H1 (cell line): ENCODE measurements at regions not wholly inside any gene's neighbourhood (a gene's known extent, or its start where the extent isn't known, plus 50 kb on each side); places are given as distances from the start of the nearest gene placed in this dataset.

ENCODE experiments used
- CTCF ChIA-PET: fragments of 300-600 bp; sonication (Branson Sonifier 250); formaldehyde crosslinking; loops from one replicate; lab custom pipeline; 2021; ENCODE audit not compliant: partially characterized antibody; lab: Charles Lee
- POLR2A ChIA-PET: fragments of 300-600 bp; sonication (Branson Sonifier 250); formaldehyde crosslinking; loops from one replicate; lab custom pipeline; 2021; ENCODE audit warnings: inconsistent platforms; ENCODE audit not compliant: partially characterized antibody; lab: Charles Lee
- DNase-seq, 2 experiments: peaks; one replicate each; pipeline versions ENCODE4 v3.0.0 to v3.0.0-alpha.2; 2010 to 2022; ENCODE audit warnings: low spot score in 2 of 2, low read depth in 1 of 2, mixed read lengths in 1 of 2
- FAIRE-seq: peaks from 2 replicates; lab custom pipeline; 2011; peaks lifted over from hg19 to GRCh38; lab: Jason Lieb, UNC
- H2AFZ ChIP-seq: 2 replicates; pipeline ENCODE4 v1.8.1; 2012; ENCODE audit warnings: low read length, inconsistent platforms
- H2AK5ac ChIP-seq: 2 replicates; pipeline ENCODE4 v1.6.1; 2013; ENCODE audit warnings: low read depth, low read length
- H2BK120ac ChIP-seq: replicated peaks from 2 replicates; pipeline ENCODE3; 2013; ENCODE audit warnings: low read depth, low read length, inconsistent platforms
- H2BK12ac ChIP-seq: 2 replicates; pipeline ENCODE4 v1.6.1; 2013; ENCODE audit warnings: low read depth, low read length
- H2BK15ac ChIP-seq: 2 replicates; pipeline ENCODE4 v1.6.1; 2013; ENCODE audit warnings: low read length
- H2BK20ac ChIP-seq: 2 replicates; pipeline ENCODE4 v1.6.1; 2013; ENCODE audit warnings: low read length
- H2BK5ac ChIP-seq: 2 replicates; pipeline ENCODE4 v1.6.1; 2013; ENCODE audit warnings: low read depth, low read length
- H3K14ac ChIP-seq: 2 replicates; pipeline ENCODE4 v1.6.1; 2013; ENCODE audit warnings: inconsistent platforms; ENCODE audit not compliant: insufficient read length
- H3K18ac ChIP-seq: 2 replicates; pipeline ENCODE4 v1.6.1; 2013; ENCODE audit warnings: low read length; ENCODE audit errors: extremely low read depth
- H3K23ac ChIP-seq: 2 replicates; pipeline ENCODE4 v1.6.1; 2013; ENCODE audit warnings: inconsistent platforms; ENCODE audit not compliant: insufficient read length
- H3K23me2 ChIP-seq: 2 replicates; pipeline ENCODE4 v1.6.1; 2013; ENCODE audit warnings: low read depth, low read length
- H3K27ac ChIP-seq: 2 replicates; pipeline ENCODE4 v1.6.1; 2011; ENCODE audit warnings: low read depth, low read length, inconsistent platforms
- H3K27me3 ChIP-seq, 4 experiments: replicated peaks in 1 of 4; 1 replicate in 1 of 4; 2 replicates in 3 of 4; pipeline versions ENCODE4 v1.6.1 to v1.8.1; 2011 to 2013; ENCODE audit warnings: low read length in 3 of 4, mild to moderate bottlenecking in 3 of 4, inconsistent platforms in 2 of 4, mixed read lengths in 2 of 4, moderate library complexity in 1 of 4; ENCODE audit not compliant: control insufficient read depth in 3 of 4, insufficient read depth in 3 of 4; ENCODE audit errors: extremely low read depth in 1 of 4
- H3K36me3 ChIP-seq, 4 experiments: 2 replicates each; pipeline versions ENCODE4 v1.6.1 to v1.8.1; 2011 to 2013; ENCODE audit warnings: mild to moderate bottlenecking in 4 of 4, low read length in 3 of 4, moderate library complexity in 2 of 4, control low read depth in 1 of 4, inconsistent platforms in 1 of 4; ENCODE audit not compliant: insufficient read depth in 4 of 4, control insufficient read depth in 2 of 4
- H3K4ac ChIP-seq: replicated peaks from 2 replicates; pipeline ENCODE3; 2013; ENCODE audit warnings: low read length, low read depth, mixed read lengths, inconsistent platforms; ENCODE audit not compliant: insufficient read length
- H3K4me1 ChIP-seq, 4 experiments: replicated peaks in 1 of 4; 1 replicate in 1 of 4; 2 replicates in 3 of 4; pipeline versions ENCODE4 v1.6.1 to v1.8.1; 2011 to 2013; ENCODE audit warnings: low read length in 3 of 4, inconsistent platforms in 2 of 4, mixed read lengths in 1 of 4; ENCODE audit not compliant: insufficient read depth in 4 of 4, control insufficient read depth in 3 of 4
- H3K4me2 ChIP-seq, 2 experiments: 2 replicates each; pipeline versions ENCODE4 v1.6.1 to v1.8.1; 2011 to 2013; ENCODE audit warnings: low read depth in 2 of 2, low read length in 2 of 2, control low read depth in 1 of 2, inconsistent platforms in 1 of 2, mild to moderate bottlenecking in 1 of 2; ENCODE audit not compliant: insufficient read depth in 1 of 2
- H3K4me3 ChIP-seq, 4 experiments: fragments of 200-600, 300-600 bp in 1 of 4; sonication (generic), shearing (Covaris generic), sonication (Bioruptor Twin) in 1 of 4; 2 replicates each; pipeline versions ENCODE4 v1.5.1 to v1.8.1; 2011 to 2016; ENCODE audit warnings: low read length in 4 of 4, low read depth in 3 of 4, control low read depth in 2 of 4, inconsistent platforms in 2 of 4, mild to moderate bottlenecking in 2 of 4, mixed read lengths in 1 of 4, moderate library complexity in 1 of 4; ENCODE audit not compliant: insufficient read depth in 2 of 4; ENCODE audit errors: extremely low read depth in 1 of 4
- H3K56ac ChIP-seq: replicated peaks from 2 replicates; pipeline ENCODE3; 2013; ENCODE audit warnings: low read depth, mild to moderate bottlenecking, mixed read lengths, low read length, inconsistent platforms; ENCODE audit not compliant: insufficient read length
- H3K79me1 ChIP-seq: 2 replicates; pipeline ENCODE4 v1.6.1; 2013; ENCODE audit warnings: low read depth, low read length, control low read depth
- H3K79me2 ChIP-seq, 2 experiments: 2 replicates each; pipeline versions ENCODE4 v1.6.1 to v1.8.1; 2012 to 2013; ENCODE audit warnings: low read length in 2 of 2, mild to moderate bottlenecking in 2 of 2, inconsistent platforms in 1 of 2; ENCODE audit not compliant: insufficient read depth in 2 of 2, control insufficient read depth in 1 of 2
- H3K9ac ChIP-seq, 4 experiments: replicated peaks in 1 of 4; 1 replicate in 1 of 4; 2 replicates in 3 of 4; pipeline versions ENCODE4 v1.6.1 to v1.8.1; 2011 to 2013; ENCODE audit warnings: low read depth in 3 of 4, low read length in 3 of 4, control low read depth in 2 of 4, mild to moderate bottlenecking in 2 of 4, moderate library complexity in 2 of 4, inconsistent platforms in 1 of 4; ENCODE audit errors: extremely low read depth in 1 of 4
- H3K9me3 ChIP-seq, 2 experiments: 2 replicates each; pipeline versions ENCODE4 v1.6.1 to v1.8.1; 2012 to 2013; ENCODE audit warnings: mild to moderate bottlenecking in 2 of 2, moderate library complexity in 2 of 2, control low read depth in 1 of 2, inconsistent platforms in 1 of 2, low read depth in 1 of 2, low read length in 1 of 2, mixed read lengths in 1 of 2; ENCODE audit not compliant: insufficient read depth in 2 of 2
- H4K20me1 ChIP-seq, 2 experiments: replicated peaks in 1 of 2; 2 replicates each; pipeline versions ENCODE3 to v1.8.1; 2011 to 2013; ENCODE audit warnings: inconsistent platforms in 2 of 2, low read length in 2 of 2, mild to moderate bottlenecking in 1 of 2; ENCODE audit not compliant: insufficient read depth in 2 of 2, control insufficient read depth in 1 of 2
- H4K5ac ChIP-seq: 2 replicates; pipeline ENCODE4 v1.6.1; 2013; ENCODE audit warnings: low read length, low read depth, mixed read lengths, inconsistent platforms; ENCODE audit not compliant: insufficient read length
- H4K8ac ChIP-seq: 2 replicates; pipeline ENCODE4 v1.8.0; 2013; ENCODE audit warnings: mild to moderate bottlenecking, moderate library complexity, low read length, inconsistent platforms; ENCODE audit not compliant: insufficient read depth; ENCODE audit errors: extremely low read depth
- H4K91ac ChIP-seq: replicated peaks from 2 replicates; pipeline ENCODE3; 2013; ENCODE audit warnings: low read length, mixed read lengths, inconsistent platforms; ENCODE audit not compliant: insufficient read length
- EZH2 ChIP-seq: fragments of 200-600 bp; sonication (generic); IDR thresholded peaks from 2 replicates; pipeline ENCODE4 v1.7.1; 2012; ENCODE audit warnings: low read depth, mild to moderate bottlenecking, moderate library complexity, low read length, inconsistent platforms; ENCODE audit not compliant: severe bottlenecking
- GTF2F1 ChIP-seq: IDR thresholded peaks from 2 replicates; pipeline ENCODE4 v1.6.1; 2012; ENCODE audit warnings: low read depth, low read length, improper control_type of control experiment, borderline replicate concordance
- WGBS, 2 experiments: shearing (Covaris generic) in 1 of 2; methylation state at CpG; one replicate each; pipeline versions ENCODE4 v1.1.6 to v1.1.7; 2013 to 2015; ENCODE audit warnings: low lambda C conversion rate in 2 of 2, mixed read lengths in 2 of 2, inconsistent platforms in 1 of 2, low coverage in 1 of 2, missing lambda C conversion rate in 1 of 2; ENCODE audit not compliant: insufficient replicate concordance in 2 of 2, insufficient coverage in 1 of 2, insufficient read length in 1 of 2; ENCODE audit errors: extremely low coverage in 1 of 2, missing lambda C conversion rate in 1 of 2; 5-methylcytosine and 5-hydroxymethylcytosine counted together

GRCh38 chr11:97279341-97279740, 889.5 kb downstream of the JRKL start:
- H3K27ac ChIP-seq: no peak overlapping the region
- H4K8ac ChIP-seq: no peak overlapping the region
- H2BK12ac ChIP-seq: no peak overlapping the region
- no peaks in the 10 kb centered on the region for H3K9me3 ChIP-seq
- H4K91ac ChIP-seq: no peak overlapping the region
- no peak overlapping the region for H3K56ac ChIP-seq
- no peaks in the 10 kb centered on the region; a peak in 1 of 8 replicates for H3K36me3 ChIP-seq
- H3K79me2 ChIP-seq: no peaks in the 10 kb centered on the region
- DNase-seq (no peak), FAIRE-seq (no peak)
- CTCF ChIA-PET: interaction anchor here (0.6 to 0.8 kb wide), 2 partner anchors 10 kb away, joined by 3 to 5 read pairs; no protein-coding TSS in a partner anchor
- H2AFZ ChIP-seq: no peak overlapping the region
- no peaks in the 10 kb centered on the region for H4K20me1 ChIP-seq
- no peaks in the 10 kb centered on the region for H3K27me3 ChIP-seq
- POLR2A ChIA-PET: no interaction called here
- no peak overlapping the region for H3K4ac ChIP-seq
- no peaks in the 10 kb centered on the region for H3K23me2 ChIP-seq
- no peak overlapping the region for H2BK20ac ChIP-seq
- no peak overlapping the region for H3K23ac ChIP-seq
- no peak overlapping the region for H3K4me2 ChIP-seq
- no peak overlapping the region for H2AK5ac ChIP-seq
- no peak overlapping the region for H3K9ac ChIP-seq
- H3K14ac ChIP-seq: no peak overlapping the region
- no peak overlapping the region for H2BK15ac ChIP-seq
- no peaks in the 10 kb centered on the region for H3K4me1 ChIP-seq
- H2BK120ac ChIP-seq: no peak overlapping the region
- 89% methylated on average over 4 of the region's 4 CpGs; no CpG with 5 or more reads in 1 of the 2 experiments for whole genome bisulfite sequencing, 2 experiments
- H3K4me3 ChIP-seq: no peak overlapping the region
- TF ChIP-seq GTF2F1 (no peak), EZH2 (no peak)
- H3K18ac ChIP-seq: no peak overlapping the region
- H3K79me1 ChIP-seq: no peaks in the 10 kb centered on the region
- H2BK5ac ChIP-seq: no peak overlapping the region
- H4K5ac ChIP-seq: no peak overlapping the region
